Stimulated activated naive B cell treated with anti-CD40 and anti-IgM and Interleukin-4, amounts not matched to agents 10 μg/mL and 1 μg/mL and 100 μg/mL, for 72 hours (primary cell): ENCODE measurements at regions not wholly inside any gene's neighbourhood (a gene's known extent, or its start where the extent isn't known, plus 50 kb on each side); places are given as distances from the start of the nearest gene placed in this dataset.

ENCODE experiments used
- ATAC-seq, 2 donors: fragments of 150-1000 bp; cut with Tn5 transposase; replicated peaks; 2 replicates each; pipeline ENCODE4 v1.10.0; 2021; ENCODE audit warnings: moderate library complexity in 1 of 2
- DNase-seq: peaks from one replicate; pipeline ENCODE4 v3.0.0; 2021
- H3K27ac Mint-ChIP-seq: one replicate; pipeline ENCODE4 v1.8.0; 2022; ENCODE audit warnings: mild to moderate bottlenecking, mixed read lengths
- H3K27me3 Mint-ChIP-seq, 2 donors: one replicate each; pipeline ENCODE4 v1.8.0; 2022; ENCODE audit warnings: mixed read lengths in 2 of 2
- H3K36me3 Mint-ChIP-seq, 2 donors: one replicate each; pipeline ENCODE4 v1.8.0; 2022; ENCODE audit warnings: mixed read lengths in 2 of 2, mild to moderate bottlenecking in 1 of 2
- H3K4me1 Mint-ChIP-seq, 2 donors: one replicate each; pipeline ENCODE4 v1.8.0; 2022; ENCODE audit warnings: mixed read lengths in 2 of 2, mild to moderate bottlenecking in 1 of 2
- H3K4me3 Mint-ChIP-seq, 2 donors: one replicate each; pipeline ENCODE4 v1.8.0; 2022; ENCODE audit warnings: mild to moderate bottlenecking in 2 of 2, mixed read lengths in 2 of 2, moderate library complexity in 1 of 2
- H3K9me3 Mint-ChIP-seq, 2 donors: one replicate each; pipeline ENCODE4 v1.8.0; 2022; ENCODE audit warnings: mixed read lengths in 2 of 2, mild to moderate bottlenecking in 1 of 2

DNA sequence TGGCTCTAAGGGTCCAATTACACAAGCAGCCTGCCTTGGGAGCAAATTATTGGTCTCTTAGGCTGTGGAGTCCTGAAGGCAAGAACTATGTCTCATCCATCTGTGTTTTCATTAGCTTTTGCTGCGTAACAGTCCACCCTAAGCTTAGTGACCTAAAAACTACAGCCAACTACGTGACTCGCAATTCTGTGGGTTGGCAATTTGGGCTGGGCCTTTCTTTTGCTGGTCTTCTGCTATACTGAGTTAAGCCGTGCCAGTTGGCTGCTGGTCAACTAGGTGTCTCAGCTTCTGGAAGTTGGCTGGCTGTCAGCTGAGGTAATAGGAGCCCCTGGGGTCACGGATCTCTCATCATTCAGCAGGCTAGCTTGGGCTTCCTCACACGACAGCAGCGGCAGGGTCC, 205.6 kb upstream of the S100G start:
- peaks cover 0 to 4% of the 10 kb centered on the region in 2 donors for H3K4me1 Mint-ChIP-seq
- no peak for DNase-seq

DNA sequence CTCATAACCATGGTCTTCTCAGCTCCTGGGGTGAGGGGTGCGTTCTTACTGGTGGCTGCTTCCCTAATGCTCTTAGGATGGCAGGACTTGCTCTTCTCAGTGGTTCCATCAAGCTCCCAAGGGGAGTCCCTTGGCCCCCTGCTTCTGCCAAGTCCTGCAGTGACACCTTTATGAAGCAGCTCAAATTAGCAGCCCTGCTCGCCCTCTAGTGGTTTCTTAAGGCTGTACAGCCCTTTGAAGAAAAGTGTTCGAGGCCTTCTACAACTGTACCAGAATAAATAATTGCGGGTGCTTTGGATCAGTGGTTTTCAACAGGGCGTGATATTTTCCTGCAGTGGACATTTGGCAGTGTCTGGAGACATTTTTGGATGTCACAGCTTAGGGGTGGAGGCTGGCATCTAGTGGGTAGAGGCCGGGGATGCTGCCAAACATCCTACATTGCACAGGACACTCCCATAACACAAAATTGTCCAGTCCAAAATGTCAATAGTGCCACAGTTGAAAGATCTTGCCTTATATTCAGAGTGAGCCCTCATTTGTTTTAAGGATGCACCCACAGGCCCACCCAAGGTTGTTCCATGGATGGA, 204.7 kb upstream of the S100G start:
- peaks cover 0 to 4% of the 10 kb centered on the region in 2 donors for H3K4me1 Mint-ChIP-seq
- no peak overlapping the region for H3K4me3 Mint-ChIP-seq
- H3K36me3 Mint-ChIP-seq, result no peaks in the 10 kb centered on the region
- peak; percentile 21 for DNase-seq
- ATAC-seq, result peak; percentile 60 to 83
- H3K9me3 Mint-ChIP-seq, result no peaks in the 10 kb centered on the region
- H3K27ac Mint-ChIP-seq, result no peak overlapping the region
- H3K27me3 Mint-ChIP-seq, result peaks cover 6 to 24% of the 10 kb centered on the region in 2 donors

More for the DNA sequence above, 205.6 kb upstream of the S100G start:
- ATAC-seq, result no peak
- Mint-ChIP-seq H3K4me3 (no peak overlapping the region), H3K27ac (no peak overlapping the region), H3K9me3 (no peaks in the 10 kb centered on the region), H3K36me3 (no peaks in the 10 kb centered on the region), H3K27me3 (peaks cover 6 to 22% of the 10 kb centered on the region in 2 donors)

DNA sequence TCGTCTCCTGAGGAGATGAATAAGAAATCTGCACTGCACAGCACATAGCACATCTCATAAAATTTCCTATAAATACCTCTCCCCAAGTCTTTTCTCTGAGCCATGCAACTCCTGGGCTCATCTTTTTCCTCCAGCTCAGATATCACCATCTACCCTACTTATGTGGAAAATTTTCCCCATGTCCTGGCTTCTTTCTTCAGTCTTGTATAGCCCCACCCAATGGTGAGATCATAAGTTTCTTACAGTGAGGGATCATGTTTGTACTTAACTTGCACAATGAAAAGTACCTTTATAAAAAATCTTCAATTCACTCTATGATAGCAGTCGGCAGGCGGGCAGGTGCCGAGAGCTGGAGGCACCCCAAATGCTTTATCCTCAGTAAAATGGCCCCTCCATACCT, 198.6 kb upstream of the S100G start:
- H3K9me3 Mint-ChIP-seq, result no peaks in the 10 kb centered on the region
- H3K36me3 Mint-ChIP-seq, result no peaks in the 10 kb centered on the region
- peak overlapping the region; percentile 27 for H3K27ac Mint-ChIP-seq
- no peak overlapping the region for H3K4me3 Mint-ChIP-seq
- peaks cover 0 to 4% of the 10 kb centered on the region in 2 donors for H3K4me1 Mint-ChIP-seq
- ATAC-seq (no peak), DNase-seq (no peak)
- H3K27me3 Mint-ChIP-seq, result peaks cover 0 to 29% of the 10 kb centered on the region in 2 donors

DNA sequence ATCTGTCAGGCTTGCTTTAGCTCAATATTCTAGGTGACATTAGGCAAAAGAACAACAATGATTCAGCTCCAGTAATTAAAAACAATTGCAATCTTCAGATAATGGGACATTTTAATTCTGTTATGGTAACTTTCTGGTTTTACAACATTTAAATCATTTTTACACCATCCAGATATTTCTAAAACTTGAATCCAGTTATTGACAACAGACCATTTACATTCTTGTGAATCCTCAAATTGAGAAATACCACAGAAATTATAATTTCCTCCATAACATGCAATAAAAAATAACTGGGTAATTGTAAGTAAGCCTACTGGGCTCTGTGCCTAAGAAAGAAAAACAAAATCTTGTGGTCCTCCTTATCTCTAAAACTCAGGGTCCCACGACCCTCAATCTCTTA, 195.0 kb upstream of the S100G start:
- Mint-ChIP-seq H3K4me1 (no peaks in the 10 kb centered on the region), H3K36me3 (no peaks in the 10 kb centered on the region), H3K27ac (no peak overlapping the region), H3K27me3 (peaks cover 5 to 24% of the 10 kb centered on the region in 2 donors), H3K4me3 (no peak overlapping the region), H3K9me3 (no peaks in the 10 kb centered on the region)
- no peak for ATAC-seq
- DNase-seq, result no peak

DNA sequence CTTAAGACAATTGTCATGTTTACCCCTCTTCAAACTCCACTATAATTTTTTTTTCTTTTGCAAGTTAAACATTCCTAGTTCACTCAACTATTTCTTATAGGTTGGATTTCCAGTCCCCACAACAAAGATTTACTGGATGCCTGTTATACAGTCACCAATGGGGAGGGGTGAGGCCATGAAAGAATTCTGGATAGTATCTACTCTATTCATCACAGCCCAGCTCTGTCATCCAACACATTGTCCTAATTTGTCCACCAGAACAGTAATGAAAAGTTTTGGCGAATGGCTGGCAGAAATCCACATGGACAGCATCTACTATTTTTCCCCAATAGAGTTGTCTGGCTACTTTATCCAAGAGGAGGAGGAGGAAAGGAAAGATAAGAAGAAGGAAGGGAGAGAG, 192.7 kb upstream of the S100G start:
- Mint-ChIP-seq H3K4me1 (no peaks in the 10 kb centered on the region), H3K9me3 (no peaks in the 10 kb centered on the region), H3K27me3 (peaks cover 5 to 22% of the 10 kb centered on the region in 2 donors), H3K27ac (no peak overlapping the region), H3K4me3 (no peak overlapping the region), H3K36me3 (no peaks in the 10 kb centered on the region)
- no peak for DNase-seq
- no peak for ATAC-seq

DNA sequence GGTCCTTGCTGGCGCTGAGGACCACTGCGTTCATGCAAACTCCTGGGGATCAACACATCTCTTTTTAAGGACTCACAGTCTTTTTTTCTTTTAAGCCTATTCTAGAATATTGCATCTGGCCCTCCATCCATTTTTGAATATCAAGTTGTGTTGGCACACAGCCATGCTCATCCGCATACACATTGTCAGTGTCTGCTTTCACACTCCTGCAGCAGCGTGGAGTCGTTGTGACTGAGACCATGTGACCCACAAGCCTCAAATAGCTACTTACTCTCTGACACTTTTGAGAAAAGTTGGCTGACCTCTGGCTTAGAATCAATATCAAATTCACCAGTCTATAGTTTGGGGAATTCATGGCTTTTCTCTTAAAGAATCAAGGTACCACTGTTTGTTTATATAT, 191.8 kb upstream of the S100G start:
- Mint-ChIP-seq H3K4me1 (no peaks in the 10 kb centered on the region), H3K27me3 (peaks cover 5 to 21% of the 10 kb centered on the region in 2 donors), H3K27ac (no peak overlapping the region), H3K9me3 (no peaks in the 10 kb centered on the region), H3K36me3 (no peaks in the 10 kb centered on the region), H3K4me3 (no peak overlapping the region)
- ATAC-seq (no peak), DNase-seq (no peak)

DNA sequence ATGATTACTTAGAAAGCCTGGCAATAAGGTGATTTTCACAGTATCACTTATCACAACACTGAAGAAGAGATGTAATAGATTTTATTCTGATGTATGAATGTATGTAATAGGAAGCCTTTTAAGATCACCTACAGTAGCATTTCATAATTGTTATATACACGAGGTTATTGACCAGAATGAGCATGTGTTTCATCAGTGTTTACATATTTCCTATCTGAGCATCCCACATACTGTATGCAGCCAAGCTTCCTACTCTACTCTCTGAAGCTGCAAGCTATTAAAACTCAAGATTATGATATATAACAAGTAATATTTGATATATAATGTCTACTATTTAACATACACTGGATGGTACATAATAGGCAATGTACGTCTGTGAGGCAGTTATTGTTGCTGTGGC, 190.9 kb upstream of the S100G start:
- H3K9me3 Mint-ChIP-seq, result no peaks in the 10 kb centered on the region
- H3K27ac Mint-ChIP-seq, result no peak overlapping the region
- H3K4me1 Mint-ChIP-seq, result no peaks in the 10 kb centered on the region
- no peaks in the 10 kb centered on the region for H3K36me3 Mint-ChIP-seq
- DNase-seq, result no peak
- ATAC-seq, result no peak
- H3K4me3 Mint-ChIP-seq, result no peak overlapping the region
- peaks cover 5 to 18% of the 10 kb centered on the region in 2 donors for H3K27me3 Mint-ChIP-seq

DNA sequence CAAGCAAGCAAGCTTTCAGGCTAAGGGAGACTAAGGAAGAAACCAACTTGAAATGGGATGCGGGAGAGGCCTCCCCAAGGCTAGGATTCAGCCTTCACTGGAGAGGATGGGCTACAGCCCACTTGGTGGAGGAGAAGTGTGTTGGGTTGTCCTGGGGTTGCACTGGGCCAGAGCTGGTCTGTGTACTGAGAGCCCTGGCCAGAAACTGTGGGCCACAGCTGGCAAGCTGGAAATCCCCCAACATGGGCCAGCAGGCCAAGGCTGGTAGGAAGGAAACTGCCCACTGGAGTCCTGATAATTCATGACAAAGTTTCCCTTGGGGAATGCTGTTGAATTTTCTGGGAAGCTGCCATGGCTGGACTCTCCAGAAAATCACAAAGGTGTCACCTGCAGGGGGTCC, 188.0 kb upstream of the S100G start:
- H3K36me3 Mint-ChIP-seq, result no peaks in the 10 kb centered on the region
- H3K27ac Mint-ChIP-seq, result no peak overlapping the region
- H3K27me3 Mint-ChIP-seq, result peaks cover 5 to 19% of the 10 kb centered on the region in 2 donors
- DNase-seq (no peak), ATAC-seq (no peak)
- no peak overlapping the region for H3K4me3 Mint-ChIP-seq
- H3K9me3 Mint-ChIP-seq, result no peaks in the 10 kb centered on the region
- no peaks in the 10 kb centered on the region for H3K4me1 Mint-ChIP-seq

DNA sequence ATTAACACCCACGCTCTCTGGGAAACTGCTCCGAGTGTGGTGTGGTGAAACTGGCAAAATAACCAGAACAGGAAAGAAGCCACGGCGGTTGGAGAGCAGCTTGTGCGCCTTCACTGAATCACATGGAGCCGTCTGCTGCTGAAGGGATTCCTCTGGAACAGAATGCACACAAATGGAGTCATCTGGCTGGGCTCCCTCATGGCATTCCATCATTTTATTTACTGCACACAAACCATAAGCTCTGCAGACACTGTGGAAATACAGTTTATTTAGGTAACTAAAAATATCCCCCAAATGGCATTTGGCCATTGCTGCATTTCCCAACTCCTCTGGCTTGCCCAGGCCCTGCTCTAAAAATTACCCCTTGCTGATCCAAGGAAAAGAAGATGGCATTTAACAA, 187.0 kb upstream of the S100G start:
- H3K27ac Mint-ChIP-seq, result no peak overlapping the region
- H3K36me3 Mint-ChIP-seq, result no peaks in the 10 kb centered on the region
- peaks cover 5 to 19% of the 10 kb centered on the region in 2 donors for H3K27me3 Mint-ChIP-seq
- no peaks in the 10 kb centered on the region for H3K9me3 Mint-ChIP-seq
- H3K4me3 Mint-ChIP-seq, result no peak overlapping the region
- ATAC-seq (no peak), DNase-seq (no peak)
- no peaks in the 10 kb centered on the region for H3K4me1 Mint-ChIP-seq

DNA sequence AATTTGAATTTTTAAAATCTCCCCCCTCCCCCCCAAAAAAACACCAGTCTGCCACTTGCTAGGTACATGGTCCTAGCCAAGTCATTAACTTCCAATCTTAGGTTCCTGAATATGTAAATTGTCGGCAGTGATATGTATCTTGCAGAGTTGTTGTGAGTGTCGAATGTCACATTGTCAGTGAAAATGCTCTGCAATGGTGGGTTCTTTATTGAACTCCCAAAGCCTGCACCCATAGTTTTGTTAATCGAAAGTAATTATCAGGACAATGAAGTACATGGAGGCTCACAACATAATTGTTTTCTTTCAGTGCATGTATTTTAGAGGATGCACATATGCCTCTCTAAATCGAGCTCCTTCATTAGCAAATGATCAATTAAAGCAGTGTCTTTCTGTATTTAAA, 185.6 kb upstream of the S100G start:
- peaks cover 0 to 21% of the 10 kb centered on the region in 2 donors for H3K27me3 Mint-ChIP-seq

DNA sequence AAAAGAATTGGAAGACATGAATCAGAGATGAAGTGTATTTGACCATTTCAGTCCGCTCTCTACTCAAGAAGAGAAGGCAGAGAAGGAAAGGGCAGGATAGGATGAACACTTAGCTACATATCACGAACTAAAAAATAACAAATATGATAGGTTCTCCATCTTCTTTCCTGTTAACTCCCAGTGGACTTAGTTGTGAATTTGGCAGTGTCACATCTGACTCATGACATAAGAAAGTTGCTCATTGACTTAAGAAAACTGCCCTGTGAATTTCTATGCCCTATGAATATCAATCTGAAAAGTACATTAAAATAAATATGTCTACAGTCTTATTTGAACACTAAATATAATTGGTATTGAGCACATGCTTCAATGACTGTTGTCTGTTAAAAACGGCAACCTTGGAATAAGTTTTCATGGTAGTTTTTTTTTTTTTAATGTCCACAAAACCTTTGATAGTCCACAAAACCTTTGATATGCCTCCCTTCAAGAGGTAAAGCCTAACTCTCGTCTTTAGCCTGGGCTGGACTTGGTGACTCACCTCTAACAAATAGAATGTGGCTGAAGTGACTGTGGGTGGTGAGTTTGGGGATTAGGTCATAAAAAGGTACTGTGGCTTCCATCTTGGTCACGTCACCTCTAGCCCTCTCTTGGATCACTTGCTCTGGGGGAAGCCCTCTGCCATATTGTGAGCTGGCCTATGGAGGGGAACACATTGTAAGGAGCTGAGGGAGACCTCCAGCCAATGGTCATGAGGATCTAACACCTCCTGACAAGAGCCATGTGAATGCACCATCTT, 184.7 kb upstream of the S100G start:
- no peak overlapping the region for H3K27ac Mint-ChIP-seq

More for the DNA sequence above, 185.6 kb upstream of the S100G start:
- Mint-ChIP-seq H3K9me3 (no peaks in the 10 kb centered on the region), H3K27ac (no peak overlapping the region), H3K4me1 (no peaks in the 10 kb centered on the region), H3K36me3 (no peaks in the 10 kb centered on the region), H3K4me3 (no peak overlapping the region)
- DNase-seq, result no peak
- no peak for ATAC-seq

DNA sequence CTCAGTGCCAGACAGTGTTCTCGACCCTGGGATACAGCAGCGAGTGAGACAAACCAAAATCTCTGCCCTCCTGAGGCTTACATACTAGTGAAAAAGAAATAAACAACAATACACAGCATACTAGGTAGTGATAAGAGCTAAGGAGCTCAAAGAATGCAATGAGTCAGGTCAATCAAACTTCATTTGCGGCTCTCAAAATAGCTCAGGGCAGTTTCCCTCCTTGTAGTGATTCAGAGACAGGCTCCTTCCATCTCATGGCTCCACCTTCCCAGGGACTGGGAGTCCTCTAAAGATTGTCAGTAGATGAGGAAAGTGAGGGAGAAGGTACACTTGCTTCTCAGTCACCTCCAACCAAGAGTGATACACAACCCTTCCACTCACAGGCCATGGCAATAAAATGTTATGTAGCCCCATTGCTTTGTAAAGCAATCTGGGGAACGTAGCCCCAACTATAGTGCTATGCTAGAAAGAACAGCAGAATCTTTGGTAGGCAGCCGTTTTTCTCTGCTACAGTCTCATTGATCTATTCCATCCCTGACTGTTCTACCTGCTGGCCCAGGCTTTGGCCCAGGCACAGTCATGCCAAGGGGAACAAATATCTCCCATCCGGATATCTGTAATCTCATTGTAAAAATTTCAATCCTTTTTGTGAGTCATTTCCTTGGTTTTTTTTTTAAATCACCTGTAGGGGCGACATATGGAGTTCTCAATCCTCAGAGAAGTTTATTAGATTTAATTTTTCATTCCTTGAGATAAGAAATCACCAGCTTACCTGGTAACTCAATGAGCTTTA, 183.1 kb upstream of the S100G start:
- no peaks in the 10 kb centered on the region for H3K9me3 Mint-ChIP-seq
- H3K27me3 Mint-ChIP-seq, result peaks cover 0 to 20% of the 10 kb centered on the region in 2 donors
- H3K36me3 Mint-ChIP-seq, result no peaks in the 10 kb centered on the region
- no peak overlapping the region for H3K4me3 Mint-ChIP-seq
- H3K4me1 Mint-ChIP-seq, result no peaks in the 10 kb centered on the region
- no peak overlapping the region for H3K27ac Mint-ChIP-seq
- DNase-seq, result no peak
- no peak for ATAC-seq

More for the DNA sequence above, 184.7 kb upstream of the S100G start:
- H3K4me3 Mint-ChIP-seq, result no peak overlapping the region
- DNase-seq (no peak), ATAC-seq (no peak)
- no peaks in the 10 kb centered on the region for H3K36me3 Mint-ChIP-seq
- H3K4me1 Mint-ChIP-seq, result no peaks in the 10 kb centered on the region
- peaks cover 0 to 24% of the 10 kb centered on the region in 2 donors for H3K27me3 Mint-ChIP-seq
- no peaks in the 10 kb centered on the region for H3K9me3 Mint-ChIP-seq

DNA sequence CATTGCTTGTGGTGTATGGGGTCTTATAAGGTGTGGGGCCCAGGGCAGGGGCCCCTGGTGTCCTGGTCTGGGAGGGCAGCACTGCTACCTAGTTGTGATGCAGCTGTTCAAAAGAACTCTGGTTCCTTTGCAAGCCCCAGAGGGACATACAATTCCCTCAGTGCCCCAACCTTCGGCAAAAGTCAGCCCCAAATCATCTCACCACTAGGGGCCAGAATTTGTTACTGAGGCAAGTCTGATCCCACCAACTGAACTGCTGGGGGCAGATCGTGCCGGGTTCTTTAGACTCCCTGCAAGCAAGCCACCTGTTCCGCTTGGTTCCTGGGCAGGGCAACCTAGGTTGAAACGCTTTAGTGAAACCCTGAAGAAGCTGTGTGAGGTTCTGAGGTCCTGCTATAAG, 180.1 kb upstream of the S100G start:
- Mint-ChIP-seq H3K4me3 (no peak overlapping the region), H3K4me1 (no peaks in the 10 kb centered on the region), H3K9me3 (no peaks in the 10 kb centered on the region), H3K36me3 (no peaks in the 10 kb centered on the region), H3K27ac (no peak overlapping the region), H3K27me3 (peaks cover 0 to 29% of the 10 kb centered on the region in 2 donors)
- no peak for ATAC-seq
- DNase-seq, result no peak

DNA sequence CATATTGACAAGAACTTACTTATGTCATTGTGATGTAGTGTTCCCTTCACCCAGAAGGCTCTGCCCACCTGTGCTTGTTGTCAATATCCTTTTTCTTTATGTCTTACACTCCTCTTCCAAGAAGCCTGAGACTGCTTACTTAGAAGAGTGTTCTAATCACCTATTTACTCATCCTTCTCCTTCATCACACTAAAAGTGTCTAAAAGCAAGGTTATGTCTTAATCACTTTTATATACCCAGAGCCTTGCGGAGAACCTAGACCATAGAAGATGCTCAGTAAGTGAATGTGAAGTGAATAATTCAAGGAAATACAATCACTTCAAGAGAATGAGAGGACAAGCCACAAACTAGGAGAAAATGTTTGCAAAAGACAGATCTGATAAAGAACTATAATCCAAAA, 177.6 kb upstream of the S100G start:
- H3K27ac Mint-ChIP-seq, result no peak overlapping the region
- no peaks in the 10 kb centered on the region for H3K36me3 Mint-ChIP-seq
- no peaks in the 10 kb centered on the region for H3K9me3 Mint-ChIP-seq
- ATAC-seq, result no peak
- DNase-seq, result no peak
- no peaks in the 10 kb centered on the region for H3K4me1 Mint-ChIP-seq
- no peak overlapping the region for H3K4me3 Mint-ChIP-seq
- peaks cover 0 to 25% of the 10 kb centered on the region in 2 donors for H3K27me3 Mint-ChIP-seq
